Lung (tissue), 11 donors: ENCODE measurements at regions not wholly inside any gene's neighbourhood (a gene's known extent, or its start where the extent isn't known, plus 50 kb on each side); places are given as distances from the start of the nearest gene placed in this dataset.

Source experiments
- ATAC-seq: fragments of 200-7000 bp; cut with Tn5 transposase; one replicate; pipeline ENCODE4 v1.9.1; 2020; ENCODE audit warnings: moderate number of reproducible peaks; ENCODE audit not compliant: insufficient read depth, low FRiP score
- DNase-seq, 3 donors: peaks; one replicate each; pipeline ENCODE4 v3.0.0-alpha.2; 2013 to 2017
- H3K27ac ChIP-seq, 2 donors: one replicate each; pipeline ENCODE4 v1.5.1; 2013; ENCODE audit warnings: mild to moderate bottlenecking in 2 of 2, moderate library complexity in 2 of 2, control low read depth in 1 of 2, inconsistent platforms in 1 of 2, low read depth in 1 of 2, low read length in 1 of 2
- H3K27me3 ChIP-seq, 3 donors: one replicate each; pipeline ENCODE4 v1.5.1; 2013; ENCODE audit warnings: low read length in 2 of 3; ENCODE audit not compliant: control insufficient read depth in 3 of 3, insufficient read depth in 3 of 3
- H3K36me3 ChIP-seq, 4 donors: one replicate each; pipeline ENCODE4 v1.5.1; 2013; ENCODE audit warnings: low read length in 4 of 4, mild to moderate bottlenecking in 1 of 4, moderate library complexity in 1 of 4; ENCODE audit not compliant: control insufficient read depth in 4 of 4, insufficient read depth in 4 of 4
- H3K4me1 ChIP-seq, 5 donors: one replicate each; pipeline ENCODE4 v1.5.1; 2013; ENCODE audit warnings: low read length in 5 of 5, mild to moderate bottlenecking in 2 of 5, moderate library complexity in 1 of 5; ENCODE audit not compliant: control insufficient read depth in 5 of 5, insufficient read depth in 5 of 5
- H3K4me3 ChIP-seq: one replicate; pipeline ENCODE4 v1.5.1; 2013; ENCODE audit warnings: mild to moderate bottlenecking, control low read depth, moderate library complexity
- H3K9ac ChIP-seq, 2 donors: one replicate each; pipeline ENCODE4 v1.5.1; 2013; ENCODE audit warnings: low read length in 2 of 2, control low read depth in 1 of 2; ENCODE audit not compliant: insufficient read depth in 1 of 2
- H3K9me3 ChIP-seq, 4 donors: one replicate each; pipeline ENCODE4 v1.5.1; 2013; ENCODE audit warnings: low read length in 3 of 4, mild to moderate bottlenecking in 1 of 4, moderate library complexity in 1 of 4; ENCODE audit not compliant: control insufficient read depth in 4 of 4, insufficient read depth in 3 of 4
- WGBS, 2 donors: extraction: QIAGEN DNeasy Blood & Tissue Kit; methylation state at CpG; one replicate each; pipeline ENCODE4 v1.1.7; 2013; 5-methylcytosine and 5-hydroxymethylcytosine counted together
- TF ChIP-seq, protein P1 (sequence below): IDR thresholded peaks from 2 replicates; pipeline ENCODE4 v1.5.1; 2012; ENCODE audit warnings: mild to moderate bottlenecking; ENCODE audit errors: control extremely low read depth, extremely low read depth
- donor health status: control.
- donor health status: control.
- donor health status: Bipolar disorder and iron deficiency.
- donor health status: healthy.
- donor health status: DM: yes; HTN: yes; CAD: no.

DNA sequence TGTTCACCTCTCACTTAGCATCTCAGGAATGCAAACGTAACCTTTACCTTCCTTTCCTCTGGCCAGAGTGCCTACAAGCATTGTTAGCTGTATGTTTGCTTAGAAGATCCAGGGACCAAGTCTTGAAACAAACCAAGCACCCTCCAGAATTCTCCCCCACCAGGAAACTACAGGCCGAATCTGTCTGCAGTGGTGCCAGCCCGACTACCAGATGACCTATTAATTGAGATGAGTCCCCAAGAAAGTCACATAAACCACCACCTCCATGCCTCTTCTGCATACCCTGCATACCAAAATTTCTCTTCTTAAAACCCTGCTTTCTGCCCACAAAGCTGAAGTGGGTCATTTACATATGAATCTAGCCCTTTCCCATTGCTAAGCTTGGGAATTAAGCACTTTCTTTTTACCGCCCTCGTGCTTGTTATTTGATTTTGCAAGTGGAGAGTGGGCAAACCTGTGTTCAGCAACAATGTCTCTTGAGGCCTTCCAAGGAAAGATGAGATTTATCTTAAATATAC lies 1239.1 kb downstream of the CDH12 start:
- H3K4me3 ChIP-seq: no peak overlapping the region
- DNase-seq (no peak), ATAC-seq (no peak)
- TF ChIP-seq, protein P1, sequence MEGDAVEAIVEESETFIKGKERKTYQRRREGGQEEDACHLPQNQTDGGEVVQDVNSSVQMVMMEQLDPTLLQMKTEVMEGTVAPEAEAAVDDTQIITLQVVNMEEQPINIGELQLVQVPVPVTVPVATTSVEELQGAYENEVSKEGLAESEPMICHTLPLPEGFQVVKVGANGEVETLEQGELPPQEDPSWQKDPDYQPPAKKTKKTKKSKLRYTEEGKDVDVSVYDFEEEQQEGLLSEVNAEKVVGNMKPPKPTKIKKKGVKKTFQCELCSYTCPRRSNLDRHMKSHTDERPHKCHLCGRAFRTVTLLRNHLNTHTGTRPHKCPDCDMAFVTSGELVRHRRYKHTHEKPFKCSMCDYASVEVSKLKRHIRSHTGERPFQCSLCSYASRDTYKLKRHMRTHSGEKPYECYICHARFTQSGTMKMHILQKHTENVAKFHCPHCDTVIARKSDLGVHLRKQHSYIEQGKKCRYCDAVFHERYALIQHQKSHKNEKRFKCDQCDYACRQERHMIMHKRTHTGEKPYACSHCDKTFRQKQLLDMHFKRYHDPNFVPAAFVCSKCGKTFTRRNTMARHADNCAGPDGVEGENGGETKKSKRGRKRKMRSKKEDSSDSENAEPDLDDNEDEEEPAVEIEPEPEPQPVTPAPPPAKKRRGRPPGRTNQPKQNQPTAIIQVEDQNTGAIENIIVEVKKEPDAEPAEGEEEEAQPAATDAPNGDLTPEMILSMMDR: no peak
- 71 to 85% methylated on average over 5 of the region's 5 CpGs for WGBS, 2 donors
- no peak overlapping the region for H3K27ac ChIP-seq
- H3K27me3 ChIP-seq: no peaks in the 10 kb centered on the region
- H3K9me3 ChIP-seq: peaks cover 0 to 8% (median 0%) of the 10 kb centered on the region in 4 donors
- H3K9ac ChIP-seq: no peak overlapping the region
- H3K4me1 ChIP-seq: peaks cover 0 to 2% (median 0%) of the 10 kb centered on the region in 5 donors
- no peaks in the 10 kb centered on the region for H3K36me3 ChIP-seq

DNA sequence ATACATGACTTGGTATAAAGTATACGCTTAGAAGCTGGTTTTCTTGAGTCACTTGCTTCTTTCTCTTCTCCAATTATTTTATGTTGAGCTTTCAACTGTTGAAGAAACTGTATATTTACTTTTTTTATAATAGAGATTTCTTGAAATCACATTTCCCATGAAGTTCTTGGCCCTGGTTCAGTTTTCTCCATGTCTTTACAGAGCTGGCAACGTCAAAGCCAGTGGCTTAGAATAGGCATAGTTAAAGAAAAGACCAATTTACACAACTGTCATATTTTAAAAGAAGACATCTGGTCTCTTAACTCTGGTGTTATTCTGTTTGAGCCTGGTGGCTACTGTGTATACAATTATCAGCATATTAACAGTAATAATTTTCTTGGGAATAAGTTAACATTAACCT lies 1249.3 kb downstream of the CDH12 start:
- no peak overlapping the region for H3K27ac ChIP-seq
- no peak overlapping the region for H3K4me3 ChIP-seq
- ATAC-seq (no peak), DNase-seq (peak in 2 of 3 donors; percentile 32 to 53)
- H3K4me1 ChIP-seq: no peaks in the 10 kb centered on the region
- no peaks in the 10 kb centered on the region for H3K9me3 ChIP-seq
- WGBS, 2 donors: 65 to 79% methylated on average over 2 of the region's 2 CpGs
- TF ChIP-seq, protein P1: no peak
- H3K27me3 ChIP-seq: no peaks in the 10 kb centered on the region
- no peaks in the 10 kb centered on the region for H3K36me3 ChIP-seq
- no peak overlapping the region for H3K9ac ChIP-seq

DNA sequence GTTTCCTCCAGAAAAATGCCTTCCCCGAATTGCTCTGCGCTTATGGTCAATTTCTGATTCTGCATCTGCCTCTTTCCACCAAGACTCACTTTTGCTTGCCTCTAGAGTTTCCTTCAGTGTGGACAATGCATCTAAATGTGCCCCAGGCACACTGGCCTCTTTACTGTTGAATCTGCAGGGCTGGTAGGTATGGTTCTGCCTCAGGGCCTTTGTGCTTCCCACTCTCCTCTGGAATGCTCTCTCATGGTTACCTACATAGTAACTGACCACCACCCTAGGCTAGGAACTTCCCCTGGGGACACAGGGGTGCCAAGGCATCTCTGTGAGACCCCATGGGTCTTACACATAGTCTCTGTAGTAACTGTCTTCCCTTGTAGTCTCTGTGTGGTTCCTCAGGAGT lies 1258.6 kb downstream of the CDH12 start:
- Histone ChIP-seq H3K27ac (no peak overlapping the region), H3K9ac (no peak overlapping the region), H3K4me1 (no peaks in the 10 kb centered on the region), H3K9me3 (no peaks in the 10 kb centered on the region), H3K27me3 (no peaks in the 10 kb centered on the region), H3K36me3 (no peaks in the 10 kb centered on the region), H3K4me3 (no peak overlapping the region)
- TF ChIP-seq, protein P1: no peak
- no peak for ATAC-seq
- DNase-seq: no peak
- 93 to 100% methylated on average over 2 of the region's 2 CpGs for WGBS, 2 donors

DNA sequence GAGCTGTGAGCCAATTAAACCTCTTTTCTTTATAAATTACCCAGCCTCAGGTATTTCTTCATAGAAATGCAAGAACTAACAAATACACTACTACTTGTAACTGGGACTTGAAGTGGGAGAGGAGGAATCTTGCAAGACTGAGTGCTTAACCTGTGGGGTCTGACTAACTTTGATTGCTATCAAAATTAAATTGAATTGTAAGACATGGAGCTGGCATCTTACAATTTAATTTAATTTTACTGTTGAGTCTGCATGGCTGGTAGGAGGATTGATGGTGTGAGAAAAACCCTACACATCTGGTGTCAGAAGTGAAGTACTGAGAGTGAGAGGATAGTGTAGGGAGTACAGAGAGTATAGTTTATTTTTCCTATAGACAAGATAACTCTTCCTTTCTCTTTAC lies 1259.9 kb downstream of the CDH12 start:
- DNase-seq (no peak), ATAC-seq (no peak)
- H3K9ac ChIP-seq: no peak overlapping the region
- H3K4me3 ChIP-seq: no peak overlapping the region
- no peak overlapping the region for H3K27ac ChIP-seq
- no peaks in the 10 kb centered on the region for H3K4me1 ChIP-seq
- TF ChIP-seq, protein P1: no peak
- no peaks in the 10 kb centered on the region for H3K36me3 ChIP-seq
- H3K27me3 ChIP-seq: no peaks in the 10 kb centered on the region
- H3K9me3 ChIP-seq: no peaks in the 10 kb centered on the region
